SH-SY5Y (cell line): ENCODE measurements at regions not wholly inside any gene's neighbourhood (a gene's known extent, or its start where the extent isn't known, plus 50 kb on each side); places are given as distances from the start of the nearest gene placed in this dataset.

Experiments
- GATA2 ChIP-seq: IDR thresholded peaks from 2 replicates; pipeline ENCODE4 v1.6.1; 2011; ENCODE audit warnings: mild to moderate bottlenecking, low read depth, low read length
- GATA3 ChIP-seq: IDR thresholded peaks from 2 replicates; pipeline ENCODE4 v1.6.1; 2011; ENCODE audit warnings: low read depth, mild to moderate bottlenecking, low read length, moderate library complexity

DNA sequence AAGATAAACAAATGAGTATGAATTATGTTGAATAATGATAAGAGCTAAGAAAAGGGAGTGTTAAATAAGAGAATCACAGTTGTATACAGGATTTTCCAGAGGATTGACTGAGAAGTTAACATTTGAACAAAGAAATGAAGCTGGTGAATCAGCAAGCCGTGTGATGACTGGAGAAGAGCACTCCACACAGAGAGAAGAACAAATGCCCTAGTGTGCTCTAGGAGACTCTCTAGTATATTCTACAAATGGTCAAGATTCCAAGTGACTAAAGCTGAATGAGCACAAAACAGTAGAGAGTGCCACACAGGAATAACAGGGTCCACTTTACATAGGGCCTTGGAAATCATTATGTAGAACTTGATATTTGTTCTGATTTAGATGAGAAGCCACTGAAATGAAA lies 587.1 kb upstream of the ATXN7L3B start:
- TF ChIP-seq GATA2 (no peak), GATA3 (no peak)
